SK-N-SH (cell line): ENCODE measurements at regions not wholly inside any gene's neighbourhood (a gene's known extent, or its start where the extent isn't known, plus 50 kb on each side); places are given as distances from the start of the nearest gene placed in this dataset.

ENCODE experiments used
- CTCF ChIA-PET: fragments of 300-600, 350-600 bp; formaldehyde crosslinking; extraction: SDS; loops from one replicate; lab custom pipeline; 2021; lab: Yijun Ruan, JAX
- POLR2A ChIA-PET: fragments of 350-600 bp; sonication (Branson Sonifier 250); formaldehyde crosslinking; extraction: SDS; loops from one replicate; lab custom pipeline; 2020; ENCODE audit warnings: antibody characterized with exemption, inconsistent platforms; lab: Yijun Ruan, JAX
- DNase-seq: peaks from one replicate; pipeline ENCODE4 v3.0.0; 2012
- H2AFZ ChIP-seq: fragments of 200-600 bp; sonication (generic); 2 replicates; pipeline ENCODE4 v1.8.1; 2016; ENCODE audit warnings: antibody characterized with exemption, mild to moderate bottlenecking, low read depth
- H3F3A ChIP-seq: fragments of 200-600 bp; sonication (generic); replicated peaks from 2 replicates; pipeline ENCODE3; 2016; ENCODE audit warnings: antibody characterized with exemption, mild to moderate bottlenecking; ENCODE audit not compliant: insufficient read depth
- H3K27ac ChIP-seq, 2 experiments: fragments of 200-500 bp in 1 of 2; fragments of 200-600 bp in 1 of 2; sonication (Bioruptor generic) in 1 of 2; sonication (generic), shearing (Covaris generic) in 1 of 2; 2 replicates each; pipeline versions ENCODE4 v1.5.1 to v1.6.1; 2014 to 2016; ENCODE audit warnings: low read depth in 2 of 2, inconsistent platforms in 1 of 2, low read length in 1 of 2, mild to moderate bottlenecking in 1 of 2, mixed read lengths in 1 of 2
- H3K27me3 ChIP-seq: fragments of 200-600 bp; sonication (generic), shearing (Covaris generic); 2 replicates; pipeline ENCODE4 v1.6.1; 2016; ENCODE audit warnings: mixed run types; ENCODE audit not compliant: insufficient read depth
- H3K36me3 ChIP-seq, 2 experiments: fragments of 200-500 bp in 1 of 2; fragments of 200-600 bp in 1 of 2; sonication (Bioruptor generic) in 1 of 2; sonication (generic) in 1 of 2; replicated peaks in 1 of 2; 2 replicates each; pipeline versions ENCODE3 to v1.5.1; 2014 to 2016; ENCODE audit warnings: low read length in 1 of 2, mild to moderate bottlenecking in 1 of 2; ENCODE audit not compliant: insufficient read depth in 2 of 2, control insufficient read depth in 1 of 2
- H3K4me1 ChIP-seq, 2 experiments: fragments of 200-500 bp in 1 of 2; fragments of 200-600 bp in 1 of 2; sonication (Bioruptor generic) in 1 of 2; sonication (generic), shearing (Covaris generic) in 1 of 2; 2 replicates each; pipeline versions ENCODE4 v1.5.1 to v1.6.1; 2014 to 2016; ENCODE audit warnings: low read depth in 1 of 2, low read length in 1 of 2, mixed run types in 1 of 2; ENCODE audit not compliant: insufficient read depth in 2 of 2, control insufficient read depth in 1 of 2
- H3K4me2 ChIP-seq: fragments of 200-600 bp; sonication (generic), shearing (Covaris generic); 2 replicates; pipeline ENCODE4 v1.6.1; 2017; ENCODE audit warnings: mixed run types
- H3K4me3 ChIP-seq, 2 experiments: fragments of 200-500 bp in 1 of 2; fragments of 200-600 bp in 1 of 2; sonication (Bioruptor generic) in 1 of 2; sonication (generic), shearing (Covaris generic) in 1 of 2; 2 replicates each; pipeline versions ENCODE4 v1.5.1 to v1.8.1; 2014 to 2016; ENCODE audit warnings: low read depth in 2 of 2, inconsistent platforms in 1 of 2, low read length in 1 of 2, mild to moderate bottlenecking in 1 of 2, mixed read lengths in 1 of 2, moderate library complexity in 1 of 2
- H3K79me2 ChIP-seq: fragments of 200-600 bp; sonication (generic); 2 replicates; pipeline ENCODE4 v1.8.1; 2017; ENCODE audit warnings: mild to moderate bottlenecking; ENCODE audit not compliant: insufficient read depth
- H3K9ac ChIP-seq: fragments of 200-600 bp; sonication (generic); 2 replicates; pipeline ENCODE4 v1.6.1; 2017; ENCODE audit warnings: mixed run types
- H3K9me2 ChIP-seq: fragments of 200-600 bp; sonication (generic); 2 replicates; pipeline ENCODE4 v1.6.1; 2017; ENCODE audit warnings: mixed run types
- H3K9me3 ChIP-seq: fragments of 200-600 bp; sonication (generic); 2 replicates; pipeline ENCODE4 v1.6.1; 2017; ENCODE audit warnings: mixed run types, mild to moderate bottlenecking, moderate library complexity
- H4K20me1 ChIP-seq: fragments of 200-600 bp; sonication (generic); 2 replicates; pipeline ENCODE4 v1.6.1; 2017; ENCODE audit warnings: mild to moderate bottlenecking, mixed run types; ENCODE audit not compliant: insufficient read depth
- CHD2 ChIP-seq: fragments of 150-350 bp; IDR thresholded peaks from 2 replicates; pipeline ENCODE4 v1.6.1; 2018; ENCODE audit warnings: low read length; ENCODE audit not compliant: partially characterized antibody
- FOSL2 ChIP-seq: IDR thresholded peaks from 2 replicates; pipeline ENCODE4 v1.4.0; 2012; ENCODE audit warnings: low read depth, mild to moderate bottlenecking, moderate library complexity, borderline replicate concordance
- FOXM1 ChIP-seq: IDR thresholded peaks from 2 replicates; pipeline ENCODE4 v1.4.0; 2012; ENCODE audit warnings: low read depth, mild to moderate bottlenecking
- JUND ChIP-seq: IDR thresholded peaks from 2 replicates; pipeline ENCODE4 v1.4.0; 2012
- TAF1 ChIP-seq: IDR thresholded peaks from 2 replicates; pipeline ENCODE4 v1.6.1; 2012; ENCODE audit warnings: low read depth, mild to moderate bottlenecking, low read length, moderate library complexity, borderline replicate concordance
- WGBS: methylation state at CpG from one replicate; pipeline ENCODE4 v1.1.6; 2017; ENCODE audit warnings: low lambda C conversion rate; 5-methylcytosine and 5-hydroxymethylcytosine counted together
- TF ChIP-seq, protein P1 (sequence below): IDR thresholded peaks from 2 replicates; pipeline ENCODE4; 2012
- TF ChIP-seq, protein P2 (sequence below): fragments of 200-600 bp; sonication (generic); IDR thresholded peaks from 2 replicates; pipeline ENCODE4 v1.6.1; 2017; ENCODE audit warnings: antibody characterized with exemption, mild to moderate bottlenecking, moderate library complexity
- TF ChIP-seq, protein P3 (sequence below): IDR thresholded peaks from 2 replicates; pipeline ENCODE4 v1.4.0; 2012; ENCODE audit warnings: low read depth, borderline replicate concordance

DNA sequence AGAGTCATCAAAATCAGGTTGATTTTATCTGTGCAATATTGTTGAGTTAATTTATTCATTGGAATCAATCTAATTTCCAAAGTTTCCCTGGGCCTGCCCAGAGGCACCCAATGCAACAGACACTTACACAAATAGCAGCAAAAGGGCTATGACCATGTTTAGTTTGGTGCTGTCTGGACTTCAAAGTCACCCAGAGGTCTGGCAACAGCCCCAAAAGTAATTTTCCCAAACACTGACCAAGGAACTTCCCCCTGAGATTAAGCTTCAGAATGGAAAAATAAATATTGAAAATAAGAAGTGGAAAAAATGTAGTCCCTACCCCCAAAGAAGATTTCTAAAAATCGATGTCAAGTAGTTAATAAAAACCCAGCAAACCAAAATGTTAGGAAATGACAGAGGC, 70.9 kb upstream of the RNF152 start (continued):
- TF ChIP-seq FOXM1 (no peak), TAF1 (no peak)

DNA sequence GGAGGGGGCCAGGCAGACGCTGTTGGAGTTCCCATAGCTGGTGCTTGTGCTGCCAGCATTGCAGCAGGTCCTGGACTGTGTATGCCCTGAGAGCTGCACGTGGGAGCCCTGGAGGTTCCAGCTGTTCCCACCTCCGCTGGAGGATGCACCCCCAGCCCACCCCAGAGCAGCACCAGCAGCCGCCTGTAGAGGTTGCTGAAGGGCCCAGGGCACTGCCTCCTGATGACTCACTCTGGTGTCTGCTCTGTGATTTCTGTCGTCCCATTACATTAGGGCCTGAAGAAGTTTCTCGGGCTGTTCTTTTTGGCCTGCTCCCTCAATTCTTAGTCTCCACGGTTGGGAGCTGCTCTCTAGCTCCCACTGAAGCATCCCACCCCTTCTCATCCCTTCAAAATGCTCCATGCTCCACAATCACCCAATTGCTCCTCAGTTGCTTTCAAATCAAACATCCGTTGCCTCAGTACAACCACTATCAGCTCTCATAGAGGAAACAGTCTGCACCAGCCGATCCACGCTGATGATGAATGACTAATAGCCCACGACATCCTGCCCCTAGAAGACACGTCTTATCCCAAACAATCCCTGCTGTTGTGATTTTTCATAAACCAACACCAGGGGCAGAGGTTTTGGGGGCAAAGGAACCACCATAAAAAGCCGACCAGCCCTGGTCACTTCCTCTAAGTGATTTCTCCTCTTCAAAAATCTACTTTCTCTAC, 65.2 kb upstream of the RNF152 start:
- Histone ChIP-seq H3F3A (no peaks in the 10 kb centered on the region), H3K4me3 (no peak overlapping the region), H3K9ac (no peak overlapping the region), H3K27ac (peak overlapping the region in 1 of 2 experiments; percentile 33; a peak in 2 of 4 replicates), H3K9me3 (no peaks in the 10 kb centered on the region), H3K27me3 (no peaks in the 10 kb centered on the region), H3K36me3 (no peaks in the 10 kb centered on the region), H3K4me1 (peaks cover 0 to 8% of the 10 kb centered on the region in 2 experiments; a peak in 1 of 4 replicates)
- no peak for DNase-seq
- POLR2A ChIA-PET: no interaction called here
- WGBS: 65% methylated on average over 9 of the region's 13 CpGs
- TF ChIP-seq FOSL2: peak; percentile 27; the same call in 1 of the 2 replicates
- TF ChIP-seq, protein P1, sequence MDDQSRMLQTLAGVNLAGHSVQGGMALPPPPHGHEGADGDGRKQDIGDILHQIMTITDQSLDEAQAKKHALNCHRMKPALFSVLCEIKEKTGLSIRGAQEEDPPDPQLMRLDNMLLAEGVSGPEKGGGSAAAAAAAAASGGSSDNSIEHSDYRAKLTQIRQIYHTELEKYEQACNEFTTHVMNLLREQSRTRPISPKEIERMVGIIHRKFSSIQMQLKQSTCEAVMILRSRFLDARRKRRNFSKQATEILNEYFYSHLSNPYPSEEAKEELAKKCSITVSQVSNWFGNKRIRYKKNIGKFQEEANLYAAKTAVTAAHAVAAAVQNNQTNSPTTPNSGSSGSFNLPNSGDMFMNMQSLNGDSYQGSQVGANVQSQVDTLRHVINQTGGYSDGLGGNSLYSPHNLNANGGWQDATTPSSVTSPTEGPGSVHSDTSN: 0 out of 2 replicates have a peak, but pooled peaks have one; percentile 30
- TF ChIP-seq JUND: peak; percentile 14; the same call in 1 of the 2 replicates
- TF ChIP-seq CHD2: no peak
- TF ChIP-seq, protein P2, sequence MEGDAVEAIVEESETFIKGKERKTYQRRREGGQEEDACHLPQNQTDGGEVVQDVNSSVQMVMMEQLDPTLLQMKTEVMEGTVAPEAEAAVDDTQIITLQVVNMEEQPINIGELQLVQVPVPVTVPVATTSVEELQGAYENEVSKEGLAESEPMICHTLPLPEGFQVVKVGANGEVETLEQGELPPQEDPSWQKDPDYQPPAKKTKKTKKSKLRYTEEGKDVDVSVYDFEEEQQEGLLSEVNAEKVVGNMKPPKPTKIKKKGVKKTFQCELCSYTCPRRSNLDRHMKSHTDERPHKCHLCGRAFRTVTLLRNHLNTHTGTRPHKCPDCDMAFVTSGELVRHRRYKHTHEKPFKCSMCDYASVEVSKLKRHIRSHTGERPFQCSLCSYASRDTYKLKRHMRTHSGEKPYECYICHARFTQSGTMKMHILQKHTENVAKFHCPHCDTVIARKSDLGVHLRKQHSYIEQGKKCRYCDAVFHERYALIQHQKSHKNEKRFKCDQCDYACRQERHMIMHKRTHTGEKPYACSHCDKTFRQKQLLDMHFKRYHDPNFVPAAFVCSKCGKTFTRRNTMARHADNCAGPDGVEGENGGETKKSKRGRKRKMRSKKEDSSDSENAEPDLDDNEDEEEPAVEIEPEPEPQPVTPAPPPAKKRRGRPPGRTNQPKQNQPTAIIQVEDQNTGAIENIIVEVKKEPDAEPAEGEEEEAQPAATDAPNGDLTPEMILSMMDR: peak; percentile 31
- TF ChIP-seq, all 33 proteins: peak for 4
- Histone ChIP-seq H3K79me2 (no peaks in the 10 kb centered on the region), H4K20me1 (no peaks in the 10 kb centered on the region), H3K9me2 (no peaks in the 10 kb centered on the region), H2AFZ (peak overlapping the region; percentile 73), H3K4me2 (0 out of 2 replicates have a peak overlapping the region, but pooled peaks have one; percentile 6)
- CTCF ChIA-PET: no interaction called here

DNA sequence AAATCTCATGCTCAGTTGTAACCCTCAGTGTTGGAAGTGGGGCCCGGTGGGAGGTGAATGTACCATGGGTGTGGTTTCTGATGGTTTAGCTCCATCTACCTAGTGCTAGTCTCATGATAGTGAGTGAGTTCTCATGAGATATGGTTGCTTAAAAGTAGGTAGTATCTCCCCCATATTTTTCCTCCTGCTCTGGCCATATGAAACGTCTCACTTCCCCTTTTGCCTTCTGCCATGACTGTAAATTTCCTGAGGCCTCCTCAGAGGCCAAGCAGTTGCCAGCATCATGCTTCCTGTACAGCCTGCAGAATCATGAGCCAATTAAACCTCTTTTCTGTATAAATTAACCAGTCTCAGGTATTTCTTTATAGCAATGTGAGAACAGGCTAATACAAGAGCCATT, 62.8 kb upstream of the RNF152 start:
- no peak for DNase-seq
- Histone ChIP-seq H3K4me3 (no peak overlapping the region), H3K79me2 (no peaks in the 10 kb centered on the region), H2AFZ (no peak overlapping the region), H3K4me2 (no peak overlapping the region), H3F3A (peaks cover 3% of the 10 kb centered on the region), H4K20me1 (no peaks in the 10 kb centered on the region), H3K36me3 (no peaks in the 10 kb centered on the region), H3K27ac (no peak overlapping the region), H3K9me3 (no peaks in the 10 kb centered on the region), H3K9ac (no peak overlapping the region), H3K27me3 (no peaks in the 10 kb centered on the region), H3K4me1 (peaks cover 0 to 11% of the 10 kb centered on the region in 2 experiments; a peak in 1 of 4 replicates), H3K9me2 (no peaks in the 10 kb centered on the region)
- ChIA-PET POLR2A (no interaction called here), CTCF (no interaction called here)
- TF ChIP-seq, protein P3, sequence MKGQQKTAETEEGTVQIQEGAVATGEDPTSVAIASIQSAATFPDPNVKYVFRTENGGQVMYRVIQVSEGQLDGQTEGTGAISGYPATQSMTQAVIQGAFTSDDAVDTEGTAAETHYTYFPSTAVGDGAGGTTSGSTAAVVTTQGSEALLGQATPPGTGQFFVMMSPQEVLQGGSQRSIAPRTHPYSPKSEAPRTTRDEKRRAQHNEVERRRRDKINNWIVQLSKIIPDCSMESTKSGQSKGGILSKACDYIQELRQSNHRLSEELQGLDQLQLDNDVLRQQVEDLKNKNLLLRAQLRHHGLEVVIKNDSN: no peak
- WGBS: 63% methylated on average over 2 of the region's 2 CpGs
